T-helper 2 cell treated with Interferon-gamma antibody and Interleukin-4, amounts not matched to agents 5 μg/mL and 100 μg/mL, for 36 hours (primary cell): ENCODE measurements at regions not wholly inside any gene's neighbourhood (a gene's known extent, or its start where the extent isn't known, plus 50 kb on each side); places are given as distances from the start of the nearest gene placed in this dataset.

Experiments
- DNase-seq: peaks from one replicate; pipeline ENCODE4 v3.0.0; 2021; ENCODE audit warnings: low spot score
- H3K27ac Mint-ChIP-seq: one replicate; pipeline ENCODE4 v1.8.0; 2021; ENCODE audit warnings: mild to moderate bottlenecking, mixed read lengths
- H3K27me3 Mint-ChIP-seq: one replicate; pipeline ENCODE4 v1.8.0; 2021; ENCODE audit warnings: low read depth, mixed read lengths
- H3K36me3 Mint-ChIP-seq: one replicate; pipeline ENCODE4 v1.8.0; 2021; ENCODE audit warnings: low read depth, mixed read lengths
- H3K4me1 Mint-ChIP-seq: one replicate; pipeline ENCODE4 v1.8.0; 2021; ENCODE audit warnings: low read depth, mixed read lengths
- H3K4me3 Mint-ChIP-seq: one replicate; pipeline ENCODE4 v1.8.0; 2022; ENCODE audit warnings: mild to moderate bottlenecking, moderate library complexity, mixed read lengths
- H3K9me3 Mint-ChIP-seq: one replicate; pipeline ENCODE4 v1.8.0; 2021; ENCODE audit warnings: mixed read lengths

DNA sequence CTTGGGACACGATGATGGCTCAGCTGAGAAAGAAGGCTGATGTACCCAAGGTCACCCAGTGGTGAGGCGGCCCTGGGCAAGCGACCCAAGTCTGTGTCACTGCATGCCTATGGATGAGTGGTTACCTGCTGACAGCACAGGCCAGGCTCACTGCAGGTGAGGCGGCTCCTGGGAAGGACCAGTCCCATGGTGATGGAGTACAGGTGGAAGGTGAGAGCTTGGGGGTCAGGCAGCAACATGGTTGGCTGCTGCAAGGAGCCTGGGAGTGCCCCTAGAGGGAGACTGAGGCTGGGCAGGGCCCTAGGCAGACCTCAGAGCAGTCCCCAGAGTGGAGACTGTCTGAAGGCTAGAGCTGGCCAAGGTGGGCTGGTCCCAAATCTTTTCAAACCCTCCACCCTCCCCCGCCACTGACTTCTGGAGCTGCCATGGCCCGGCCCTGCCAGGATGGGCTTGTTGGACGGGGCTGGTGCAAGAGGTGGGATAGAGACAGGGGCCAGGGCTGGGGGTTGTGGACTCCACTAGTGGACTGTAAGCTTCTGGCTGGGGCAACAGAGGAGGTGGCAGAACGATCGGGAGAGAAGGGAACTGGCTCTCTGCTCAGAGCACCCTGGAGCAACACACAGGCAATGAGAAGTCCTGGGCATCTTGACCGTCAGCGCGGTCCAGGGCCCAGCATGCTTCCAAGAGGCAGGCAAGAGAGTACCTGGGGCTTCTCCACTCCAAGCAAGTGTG, 72.5 kb upstream of the SLC6A11 start:
- Mint-ChIP-seq H3K27ac (no peak overlapping the region), H3K36me3 (no peaks in the 10 kb centered on the region), H3K27me3 (peaks cover 5% of the 10 kb centered on the region), H3K9me3 (no peaks in the 10 kb centered on the region), H3K4me1 (peaks cover 2% of the 10 kb centered on the region), H3K4me3 (no peak overlapping the region)
- DNase-seq, result no peak

GRCh38 chr3:10744098-10744465, 71.9 kb upstream of the SLC6A11 start:
- Mint-ChIP-seq H3K4me3 (no peak overlapping the region), H3K27me3 (peaks cover under 1% of the 10 kb centered on the region), H3K27ac (no peak overlapping the region), H3K4me1 (peaks cover under 1% of the 10 kb centered on the region), H3K36me3 (no peaks in the 10 kb centered on the region), H3K9me3 (no peaks in the 10 kb centered on the region)
- peak; percentile 17 for DNase-seq

DNA sequence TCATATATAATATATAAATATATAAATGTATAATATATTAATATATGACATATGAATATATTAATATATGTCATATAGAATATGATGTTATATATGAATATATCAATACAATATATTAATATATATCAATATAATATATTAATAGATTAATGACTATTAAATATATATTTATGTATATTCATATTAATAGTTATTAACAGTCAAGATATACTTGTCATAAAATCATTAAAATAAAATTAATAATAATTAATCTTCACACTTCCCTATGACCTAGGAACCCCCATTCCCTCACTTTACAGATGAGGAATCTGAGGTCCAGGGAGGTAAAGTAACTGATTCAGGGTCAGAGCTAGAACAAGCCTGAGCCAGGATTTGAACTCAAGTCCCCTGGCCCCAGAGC, 70.6 kb upstream of the SLC6A11 start:
- no peak overlapping the region for H3K4me3 Mint-ChIP-seq
- H3K4me1 Mint-ChIP-seq, result no peaks in the 10 kb centered on the region

DNA sequence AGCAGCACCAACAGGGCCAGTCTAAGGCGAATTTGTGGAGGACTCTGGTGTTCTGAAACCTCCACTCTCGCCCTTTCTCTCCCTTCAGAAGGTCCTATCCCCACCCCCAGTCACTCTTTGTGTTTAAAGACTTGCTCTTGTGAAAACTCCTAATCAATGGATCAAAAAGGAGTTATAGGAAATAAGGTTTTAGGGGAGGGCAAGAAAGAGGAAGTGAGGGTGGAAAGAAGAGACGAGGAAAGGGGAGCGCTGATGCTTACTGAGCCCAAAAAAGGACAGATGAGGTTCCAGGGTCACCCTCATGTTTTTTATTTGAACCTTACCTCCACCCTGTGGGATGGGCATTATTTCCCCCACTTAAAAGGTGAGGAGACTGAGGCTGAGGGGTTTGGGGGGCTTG, 70.0 kb upstream of the SLC6A11 start:
- DNase-seq, result no peak
- H3K9me3 Mint-ChIP-seq, result no peaks in the 10 kb centered on the region
- no peak overlapping the region for H3K27ac Mint-ChIP-seq
- H3K4me1 Mint-ChIP-seq, result no peaks in the 10 kb centered on the region
- H3K4me3 Mint-ChIP-seq, result no peak overlapping the region
- H3K27me3 Mint-ChIP-seq, result no peaks in the 10 kb centered on the region
- H3K36me3 Mint-ChIP-seq, result no peaks in the 10 kb centered on the region

More for the DNA sequence above, 70.6 kb upstream of the SLC6A11 start:
- no peak overlapping the region for H3K27ac Mint-ChIP-seq
- DNase-seq, result no peak
- no peaks in the 10 kb centered on the region for H3K27me3 Mint-ChIP-seq
- no peaks in the 10 kb centered on the region for H3K9me3 Mint-ChIP-seq
- H3K36me3 Mint-ChIP-seq, result no peaks in the 10 kb centered on the region

DNA sequence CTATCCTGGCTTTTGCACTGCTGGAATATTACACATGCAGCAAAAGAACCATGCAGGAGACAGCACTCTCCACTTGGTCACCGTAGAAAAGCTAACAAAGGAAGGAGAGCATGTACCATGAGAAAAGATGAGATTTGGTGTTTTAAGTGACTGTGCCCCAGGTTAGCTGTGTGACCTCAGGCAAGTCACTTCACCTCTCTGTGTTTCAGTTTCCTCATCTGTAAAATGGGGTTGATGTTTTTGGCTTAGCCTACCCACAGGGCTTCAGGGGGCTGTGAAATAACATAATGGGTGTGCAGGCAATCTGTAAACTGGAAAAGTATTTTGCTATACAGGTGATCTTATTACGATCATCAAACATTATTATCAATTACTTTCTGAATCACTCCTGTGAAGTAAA, 69.3 kb upstream of the SLC6A11 start:
- no peak for DNase-seq
- no peaks in the 10 kb centered on the region for H3K9me3 Mint-ChIP-seq
- H3K4me3 Mint-ChIP-seq, result no peak overlapping the region
- no peaks in the 10 kb centered on the region for H3K27me3 Mint-ChIP-seq
- H3K4me1 Mint-ChIP-seq, result no peaks in the 10 kb centered on the region
- no peaks in the 10 kb centered on the region for H3K36me3 Mint-ChIP-seq
- H3K27ac Mint-ChIP-seq, result no peak overlapping the region

GRCh38 chr3:10747341-10747740, 68.7 kb upstream of the SLC6A11 start:
- Mint-ChIP-seq H3K27ac (no peak overlapping the region), H3K36me3 (no peaks in the 10 kb centered on the region), H3K4me3 (no peak overlapping the region), H3K27me3 (no peaks in the 10 kb centered on the region), H3K4me1 (no peaks in the 10 kb centered on the region), H3K9me3 (no peaks in the 10 kb centered on the region)
- no peak for DNase-seq

DNA sequence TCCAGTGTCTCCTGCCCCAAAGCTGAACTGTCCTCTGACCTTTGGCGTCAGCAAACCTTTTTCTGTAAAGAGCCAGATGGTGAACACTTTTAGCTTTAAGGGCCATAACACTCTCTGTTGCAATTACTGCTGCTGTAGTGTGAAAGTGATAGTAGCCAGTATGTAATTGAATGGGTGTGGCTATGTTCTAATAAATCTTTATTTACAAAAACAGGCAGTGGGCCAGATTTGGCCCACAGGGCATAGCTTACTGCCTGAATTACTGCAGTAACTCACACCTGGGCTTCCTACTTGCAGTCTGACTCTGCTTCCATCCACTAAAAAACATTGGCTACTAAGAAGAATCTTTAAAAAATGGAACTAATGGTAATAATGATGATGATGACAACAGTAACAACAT, 68.0 kb upstream of the SLC6A11 start:
- Mint-ChIP-seq H3K27ac (no peak overlapping the region), H3K9me3 (no peaks in the 10 kb centered on the region), H3K36me3 (no peaks in the 10 kb centered on the region), H3K27me3 (no peaks in the 10 kb centered on the region), H3K4me3 (no peak overlapping the region), H3K4me1 (no peaks in the 10 kb centered on the region)
- DNase-seq, result no peak

DNA sequence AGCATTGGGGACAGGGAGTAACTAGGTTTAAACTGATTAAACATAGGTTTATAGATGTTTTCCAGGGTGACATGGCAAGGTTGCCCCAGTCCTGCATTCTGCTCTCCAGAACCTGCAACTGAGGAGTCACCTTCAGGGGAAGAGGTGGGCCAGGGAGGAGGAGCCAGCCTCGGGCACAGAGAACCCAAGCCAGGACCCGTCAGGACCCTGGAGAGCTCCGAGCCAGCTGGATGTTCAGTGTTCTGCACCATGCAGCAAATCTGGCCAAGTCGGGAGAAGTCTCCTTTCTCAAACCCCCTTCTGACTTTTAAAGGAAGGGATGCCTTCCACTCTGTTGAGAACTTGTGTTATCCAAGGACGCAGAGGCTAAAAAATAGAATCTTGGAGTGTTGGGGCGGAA, 62.1 kb upstream of the SLC6A11 start:
- DNase-seq, result peak; percentile 19
- Mint-ChIP-seq H3K27me3 (peaks cover 5% of the 10 kb centered on the region), H3K27ac (no peak overlapping the region), H3K9me3 (no peaks in the 10 kb centered on the region), H3K4me3 (no peak overlapping the region), H3K4me1 (no peaks in the 10 kb centered on the region), H3K36me3 (no peaks in the 10 kb centered on the region)

DNA sequence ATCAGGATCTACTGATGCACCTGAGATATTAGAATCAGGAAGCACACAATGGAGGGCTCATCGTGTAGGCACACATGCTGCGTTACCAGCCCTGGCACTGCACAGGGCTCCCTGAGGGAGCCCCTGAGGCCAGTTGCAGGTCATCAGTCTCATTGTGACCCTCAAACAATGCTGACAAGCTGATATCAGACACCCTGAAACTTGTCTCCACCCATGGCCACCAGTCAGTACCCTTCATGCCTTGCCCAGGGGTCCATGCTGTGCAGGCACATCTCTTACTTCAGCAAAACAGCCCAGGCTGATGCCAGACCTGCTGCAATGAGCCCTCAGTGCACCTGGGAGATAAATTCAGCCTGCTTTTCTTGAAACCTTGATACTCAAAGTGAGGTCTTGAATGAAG, 59.5 kb upstream of the SLC6A11 start:
- H3K27me3 Mint-ChIP-seq, result peaks cover 5% of the 10 kb centered on the region

DNA sequence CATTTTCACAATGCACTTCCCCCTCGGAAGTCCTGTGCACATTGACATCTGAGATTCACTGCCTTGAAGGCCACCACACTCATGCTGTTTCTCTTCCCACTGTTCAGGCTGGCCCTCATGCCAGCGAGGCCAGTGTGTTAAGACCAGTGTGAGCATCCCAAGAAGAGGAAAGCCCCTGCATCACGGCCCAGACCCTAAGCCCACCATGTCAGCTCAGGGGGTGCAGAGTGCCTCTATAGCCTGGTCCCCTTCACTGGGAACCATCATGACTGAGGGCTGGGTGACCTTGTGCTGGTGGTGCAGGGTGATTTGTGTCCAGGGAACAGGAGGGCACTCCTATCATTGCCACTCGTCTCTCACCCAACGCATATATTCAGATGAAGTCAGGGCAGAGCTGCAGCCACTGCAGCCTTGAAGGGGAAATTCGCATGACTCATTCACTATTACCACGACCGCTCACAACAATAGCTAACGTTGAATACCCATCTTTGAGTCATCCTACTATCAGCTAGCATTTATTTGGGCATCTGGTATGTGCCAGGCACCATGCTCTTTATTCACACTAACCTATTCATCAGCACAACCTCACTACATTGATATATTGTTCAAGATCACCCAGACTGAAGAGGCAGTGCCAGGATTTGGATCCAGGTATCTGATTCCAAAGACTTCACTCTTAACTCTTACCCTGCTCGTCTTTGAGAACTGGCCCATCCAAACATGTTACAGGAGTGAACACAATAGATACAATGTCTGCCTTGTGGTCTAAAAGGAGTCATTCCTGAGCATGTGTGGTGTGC, 58.8 kb upstream of the SLC6A11 start:
- peaks cover 5% of the 10 kb centered on the region for H3K27me3 Mint-ChIP-seq

More for the DNA sequence above, 59.5 kb upstream of the SLC6A11 start:
- no peaks in the 10 kb centered on the region for H3K4me1 Mint-ChIP-seq
- no peaks in the 10 kb centered on the region for H3K36me3 Mint-ChIP-seq
- H3K27ac Mint-ChIP-seq, result no peak overlapping the region
- H3K9me3 Mint-ChIP-seq, result no peaks in the 10 kb centered on the region
- no peak overlapping the region for H3K4me3 Mint-ChIP-seq
- DNase-seq, result no peak

DNA sequence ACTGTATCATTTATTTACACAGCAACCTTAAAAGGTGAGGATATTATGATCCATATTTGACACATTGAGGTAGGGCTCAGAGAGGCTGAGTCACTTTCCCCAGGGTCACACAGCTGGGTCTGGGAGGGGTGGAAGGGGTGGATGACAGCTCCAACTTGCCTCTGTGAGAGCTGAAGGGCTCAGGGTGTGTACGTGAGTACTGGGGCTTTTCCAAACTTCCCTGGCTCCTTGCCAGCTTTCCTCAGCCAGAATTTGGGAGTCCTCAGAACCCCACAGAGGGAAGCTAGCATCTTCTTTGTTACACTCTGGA, 58.3 kb upstream of the SLC6A11 start:
- peaks cover 5% of the 10 kb centered on the region for H3K27me3 Mint-ChIP-seq

More for the DNA sequence above, 58.8 kb upstream of the SLC6A11 start:
- no peaks in the 10 kb centered on the region for H3K4me1 Mint-ChIP-seq
- no peak overlapping the region for H3K4me3 Mint-ChIP-seq
- no peaks in the 10 kb centered on the region for H3K9me3 Mint-ChIP-seq
- no peak for DNase-seq
- H3K27ac Mint-ChIP-seq, result no peak overlapping the region
- no peaks in the 10 kb centered on the region for H3K36me3 Mint-ChIP-seq

DNA sequence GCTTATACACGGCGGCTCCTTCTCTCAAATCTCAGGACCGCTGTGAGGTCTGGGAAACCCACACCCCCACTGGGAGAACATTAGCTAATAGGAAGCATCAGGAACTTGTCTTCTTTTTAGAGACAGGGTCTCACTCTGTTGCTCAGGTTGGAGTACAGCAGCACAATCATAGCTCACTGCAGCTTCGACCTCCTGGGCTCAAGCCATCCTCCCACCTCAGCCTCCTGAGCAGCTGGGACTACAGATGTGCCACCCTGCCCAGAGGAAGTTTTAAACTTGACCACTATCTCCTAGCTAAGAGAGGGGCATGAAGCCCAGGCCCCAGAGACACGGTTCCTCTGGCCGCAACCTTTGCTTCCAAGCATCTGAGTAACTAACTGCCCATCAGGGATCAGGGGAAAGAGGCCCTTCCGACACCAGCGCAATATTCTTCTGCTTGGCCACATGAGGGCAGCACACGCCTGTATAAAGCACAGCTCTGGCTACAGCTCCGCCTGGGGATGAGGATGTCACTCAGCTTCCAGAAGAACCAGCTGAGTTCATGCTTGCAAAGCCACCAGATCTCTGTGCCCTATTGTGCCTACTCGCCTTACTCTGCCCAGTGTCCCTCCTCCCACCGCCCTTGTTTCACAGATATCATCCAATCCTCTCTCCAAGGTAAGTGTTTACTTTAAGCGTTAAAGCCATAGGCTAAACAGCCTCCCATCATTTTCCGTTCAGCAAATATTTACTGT, 57.6 kb upstream of the SLC6A11 start:
- no peaks in the 10 kb centered on the region for H3K9me3 Mint-ChIP-seq
- H3K36me3 Mint-ChIP-seq, result no peaks in the 10 kb centered on the region
- H3K27me3 Mint-ChIP-seq, result peaks cover 5% of the 10 kb centered on the region
- peak; percentile 17 for DNase-seq
- no peaks in the 10 kb centered on the region for H3K4me1 Mint-ChIP-seq
- no peak overlapping the region for H3K27ac Mint-ChIP-seq
- H3K4me3 Mint-ChIP-seq, result no peak overlapping the region

More for the DNA sequence above, 58.3 kb upstream of the SLC6A11 start:
- Mint-ChIP-seq H3K36me3 (no peaks in the 10 kb centered on the region), H3K4me1 (no peaks in the 10 kb centered on the region), H3K9me3 (no peaks in the 10 kb centered on the region), H3K27ac (no peak overlapping the region), H3K4me3 (no peak overlapping the region)
- no peak for DNase-seq

GRCh38 chr3:10759495-10759894, 56.5 kb upstream of the SLC6A11 start:
- Mint-ChIP-seq H3K4me3 (no peak overlapping the region), H3K9me3 (no peaks in the 10 kb centered on the region), H3K27ac (no peak overlapping the region), H3K27me3 (peaks cover 5% of the 10 kb centered on the region), H3K36me3 (no peaks in the 10 kb centered on the region), H3K4me1 (no peaks in the 10 kb centered on the region)
- no peak for DNase-seq

GRCh38 chr3:10760199-10760598, 55.8 kb upstream of the SLC6A11 start:
- Mint-ChIP-seq H3K36me3 (no peaks in the 10 kb centered on the region), H3K27ac (no peak overlapping the region), H3K9me3 (no peaks in the 10 kb centered on the region), H3K4me1 (no peaks in the 10 kb centered on the region), H3K27me3 (peaks cover 5% of the 10 kb centered on the region), H3K4me3 (no peak overlapping the region)
- no peak for DNase-seq
